Liver (tissue), 7 donors: ENCODE measurements at regions not wholly inside any gene's neighbourhood (a gene's known extent, or its start where the extent isn't known, plus 50 kb on each side); places are given as distances from the start of the nearest gene placed in this dataset.

ENCODE experiments used
- DNase-seq: peaks from one replicate; pipeline ENCODE4 v3.0.0-alpha.2; 2017; ENCODE audit warnings: low spot score
- H3K27ac ChIP-seq, 2 donors: one replicate each; pipeline ENCODE4 v1.7.0; 2013; ENCODE audit warnings: inconsistent platforms in 2 of 2, low read length in 2 of 2, control low read depth in 1 of 2, low read depth in 1 of 2, mild to moderate bottlenecking in 1 of 2
- H3K27me3 ChIP-seq, 4 donors: one replicate each; pipeline versions ENCODE4 v1.6.1 to v1.7.0; 2013; ENCODE audit warnings: low read length in 3 of 4, inconsistent platforms in 1 of 4, mild to moderate bottlenecking in 1 of 4, moderate library complexity in 1 of 4; ENCODE audit not compliant: control insufficient read depth in 4 of 4, insufficient read depth in 4 of 4
- H3K36me3 ChIP-seq, 4 donors: one replicate each; pipeline versions ENCODE4 v1.6.1 to v1.7.0; 2013; ENCODE audit warnings: low read length in 3 of 4, mild to moderate bottlenecking in 3 of 4, low read depth in 1 of 4, moderate library complexity in 1 of 4; ENCODE audit not compliant: control insufficient read depth in 4 of 4, insufficient read depth in 3 of 4
- H3K4me1 ChIP-seq, 4 donors: one replicate each; pipeline versions ENCODE4 v1.6.1 to v1.7.0; 2013; ENCODE audit warnings: low read length in 3 of 4, mild to moderate bottlenecking in 3 of 4, moderate library complexity in 1 of 4; ENCODE audit not compliant: control insufficient read depth in 4 of 4, insufficient read depth in 4 of 4
- H3K4me3 ChIP-seq, 3 donors: one replicate each; pipeline versions ENCODE4 v1.6.1 to v1.7.0; 2013; ENCODE audit warnings: low read length in 3 of 3, control low read depth in 1 of 3, low read depth in 1 of 3, mild to moderate bottlenecking in 1 of 3
- H3K9ac ChIP-seq, 2 donors: one replicate each; pipeline ENCODE4 v1.7.0; 2013; ENCODE audit warnings: low read length in 2 of 2, mild to moderate bottlenecking in 2 of 2, moderate library complexity in 2 of 2, control low read depth in 1 of 2, low read depth in 1 of 2
- H3K9me3 ChIP-seq, 4 donors: one replicate each; pipeline versions ENCODE4 v1.6.1 to v1.7.0; 2013; ENCODE audit warnings: low read length in 3 of 4; ENCODE audit not compliant: control insufficient read depth in 4 of 4
- EGR1 ChIP-seq, 2 donors: IDR thresholded peaks; 2 replicates each; pipeline ENCODE4 v1.6.1; 2016 to 2018; ENCODE audit warnings: antibody characterized with exemption in 2 of 2, low read depth in 2 of 2
- FOXA1 ChIP-seq: IDR thresholded peaks from 2 replicates; pipeline ENCODE4 v1.6.1; 2016; ENCODE audit warnings: antibody characterized with exemption
- FOXA2 ChIP-seq: IDR thresholded peaks from 2 replicates; pipeline ENCODE4 v1.6.1; 2016; ENCODE audit warnings: antibody characterized with exemption
- GABPA ChIP-seq, 2 donors: IDR thresholded peaks in 1 of 2; conservative IDR thresholded peaks in 1 of 2; 2 replicates each; pipeline ENCODE4 v1.6.1; 2016; ENCODE audit warnings: antibody characterized with exemption in 2 of 2, mild to moderate bottlenecking in 1 of 2, moderate library complexity in 1 of 2
- HNF4A ChIP-seq, 2 donors: conservative IDR thresholded peaks; 2 replicates each; pipeline ENCODE4 v1.6.1; 2016; ENCODE audit warnings: antibody characterized with exemption in 2 of 2, mild to moderate bottlenecking in 2 of 2
- HNF4G ChIP-seq: IDR thresholded peaks from 2 replicates; pipeline ENCODE4 v1.6.1; 2016; ENCODE audit warnings: antibody characterized with exemption
- JUND ChIP-seq, 2 donors: IDR thresholded peaks; 2 replicates each; pipeline ENCODE4 v1.6.1; 2016; ENCODE audit warnings: antibody characterized with exemption in 2 of 2
- NR2F2 ChIP-seq: IDR thresholded peaks from 2 replicates; pipeline ENCODE4 v1.6.1; 2016; ENCODE audit warnings: antibody characterized with exemption
- RAD21 ChIP-seq, 2 donors: IDR thresholded peaks; 2 replicates each; pipeline ENCODE4 v1.6.1; 2016; ENCODE audit warnings: antibody characterized with exemption in 2 of 2, mild to moderate bottlenecking in 2 of 2
- RXRA ChIP-seq, 2 donors: IDR thresholded peaks; 2 replicates each; pipeline ENCODE4 v1.6.1; 2017 to 2018; ENCODE audit warnings: antibody characterized with exemption in 2 of 2, mild to moderate bottlenecking in 1 of 2
- SP1 ChIP-seq: IDR thresholded peaks from 2 replicates; pipeline ENCODE4 v1.6.1; 2018; ENCODE audit warnings: antibody characterized with exemption, mild to moderate bottlenecking
- TAF1 ChIP-seq: conservative IDR thresholded peaks from 2 replicates; pipeline ENCODE4 v1.6.1; 2016; ENCODE audit warnings: antibody characterized with exemption, mild to moderate bottlenecking
- YY1 ChIP-seq: IDR thresholded peaks from 2 replicates; pipeline ENCODE4 v1.6.1; 2016; ENCODE audit warnings: antibody characterized with exemption, mild to moderate bottlenecking
- TF ChIP-seq, protein P1 (sequence below): IDR thresholded peaks from 2 replicates; pipeline ENCODE4 v1.6.1; 2016; ENCODE audit warnings: antibody characterized with exemption
- TF ChIP-seq, protein P2 (sequence below): fragments of 150-350 bp; IDR thresholded peaks from 2 replicates; pipeline ENCODE4 v1.5.1; 2017; ENCODE audit warnings: improper control_type of control experiment, low read depth, low read length; ENCODE audit not compliant: missing input control
- TF ChIP-seq, protein P3 (sequence below): IDR thresholded peaks from 2 replicates; pipeline ENCODE4 v1.6.1; 2016; ENCODE audit warnings: antibody characterized with exemption, mild to moderate bottlenecking
- TF ChIP-seq, protein P4 (sequence below): IDR thresholded peaks from 2 replicates; pipeline ENCODE4 v1.6.1; 2016; ENCODE audit warnings: antibody characterized with exemption
- TF ChIP-seq, protein P5 (sequence below): IDR thresholded peaks from 2 replicates; pipeline ENCODE4 v1.6.1; 2016; ENCODE audit warnings: antibody characterized with exemption
- donor health status: healthy.
- donor health status: healthy.
- donor health status: healthy.
- donor health status: healthy.

DNA sequence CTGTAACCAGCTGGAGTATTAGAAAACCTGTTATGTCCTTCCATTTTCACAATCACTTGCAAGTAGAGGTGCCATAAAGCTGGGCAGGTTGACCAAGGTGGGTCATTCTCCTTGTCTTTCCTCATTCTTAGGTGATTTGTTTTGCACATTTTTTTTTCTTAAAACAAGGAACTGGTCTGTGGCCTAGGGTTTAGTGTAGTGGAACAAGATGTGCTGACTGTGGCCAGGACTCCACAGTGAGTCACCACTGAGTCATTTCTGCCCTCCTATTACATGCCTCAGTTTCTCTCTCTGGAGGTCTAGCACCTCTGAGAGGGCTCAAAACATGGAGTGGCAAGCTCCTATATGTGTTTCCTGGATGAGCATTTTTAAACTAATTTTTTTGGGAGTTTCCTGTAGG, 355.9 kb downstream of the GPM6A start:
- H3K4me3 ChIP-seq = no peak overlapping the region
- no peak for TF ChIP-seq HNF4G
- no peak for TF ChIP-seq EGR1 (IDR thresholded peaks at IDR 0.05; ENCODE audit: low read depth in 2 of 2)
- TF ChIP-seq NR2F2 = no peak
- TF ChIP-seq, protein P1, sequence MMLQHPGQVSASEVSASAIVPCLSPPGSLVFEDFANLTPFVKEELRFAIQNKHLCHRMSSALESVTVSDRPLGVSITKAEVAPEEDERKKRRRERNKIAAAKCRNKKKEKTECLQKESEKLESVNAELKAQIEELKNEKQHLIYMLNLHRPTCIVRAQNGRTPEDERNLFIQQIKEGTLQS = no peak
- no peak for TF ChIP-seq FOXA1
- TF ChIP-seq, protein P2, sequence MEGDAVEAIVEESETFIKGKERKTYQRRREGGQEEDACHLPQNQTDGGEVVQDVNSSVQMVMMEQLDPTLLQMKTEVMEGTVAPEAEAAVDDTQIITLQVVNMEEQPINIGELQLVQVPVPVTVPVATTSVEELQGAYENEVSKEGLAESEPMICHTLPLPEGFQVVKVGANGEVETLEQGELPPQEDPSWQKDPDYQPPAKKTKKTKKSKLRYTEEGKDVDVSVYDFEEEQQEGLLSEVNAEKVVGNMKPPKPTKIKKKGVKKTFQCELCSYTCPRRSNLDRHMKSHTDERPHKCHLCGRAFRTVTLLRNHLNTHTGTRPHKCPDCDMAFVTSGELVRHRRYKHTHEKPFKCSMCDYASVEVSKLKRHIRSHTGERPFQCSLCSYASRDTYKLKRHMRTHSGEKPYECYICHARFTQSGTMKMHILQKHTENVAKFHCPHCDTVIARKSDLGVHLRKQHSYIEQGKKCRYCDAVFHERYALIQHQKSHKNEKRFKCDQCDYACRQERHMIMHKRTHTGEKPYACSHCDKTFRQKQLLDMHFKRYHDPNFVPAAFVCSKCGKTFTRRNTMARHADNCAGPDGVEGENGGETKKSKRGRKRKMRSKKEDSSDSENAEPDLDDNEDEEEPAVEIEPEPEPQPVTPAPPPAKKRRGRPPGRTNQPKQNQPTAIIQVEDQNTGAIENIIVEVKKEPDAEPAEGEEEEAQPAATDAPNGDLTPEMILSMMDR = no peak
- no peak for TF ChIP-seq JUND (IDR thresholded peaks at IDR 0.05)
- no peak for TF ChIP-seq FOXA2
- no peak for TF ChIP-seq YY1
- TF ChIP-seq HNF4A (conservative IDR thresholded peaks at IDR 0.05) = no peak
- no peak for TF ChIP-seq RXRA (IDR thresholded peaks at IDR 0.05)
- TF ChIP-seq, protein P3, sequence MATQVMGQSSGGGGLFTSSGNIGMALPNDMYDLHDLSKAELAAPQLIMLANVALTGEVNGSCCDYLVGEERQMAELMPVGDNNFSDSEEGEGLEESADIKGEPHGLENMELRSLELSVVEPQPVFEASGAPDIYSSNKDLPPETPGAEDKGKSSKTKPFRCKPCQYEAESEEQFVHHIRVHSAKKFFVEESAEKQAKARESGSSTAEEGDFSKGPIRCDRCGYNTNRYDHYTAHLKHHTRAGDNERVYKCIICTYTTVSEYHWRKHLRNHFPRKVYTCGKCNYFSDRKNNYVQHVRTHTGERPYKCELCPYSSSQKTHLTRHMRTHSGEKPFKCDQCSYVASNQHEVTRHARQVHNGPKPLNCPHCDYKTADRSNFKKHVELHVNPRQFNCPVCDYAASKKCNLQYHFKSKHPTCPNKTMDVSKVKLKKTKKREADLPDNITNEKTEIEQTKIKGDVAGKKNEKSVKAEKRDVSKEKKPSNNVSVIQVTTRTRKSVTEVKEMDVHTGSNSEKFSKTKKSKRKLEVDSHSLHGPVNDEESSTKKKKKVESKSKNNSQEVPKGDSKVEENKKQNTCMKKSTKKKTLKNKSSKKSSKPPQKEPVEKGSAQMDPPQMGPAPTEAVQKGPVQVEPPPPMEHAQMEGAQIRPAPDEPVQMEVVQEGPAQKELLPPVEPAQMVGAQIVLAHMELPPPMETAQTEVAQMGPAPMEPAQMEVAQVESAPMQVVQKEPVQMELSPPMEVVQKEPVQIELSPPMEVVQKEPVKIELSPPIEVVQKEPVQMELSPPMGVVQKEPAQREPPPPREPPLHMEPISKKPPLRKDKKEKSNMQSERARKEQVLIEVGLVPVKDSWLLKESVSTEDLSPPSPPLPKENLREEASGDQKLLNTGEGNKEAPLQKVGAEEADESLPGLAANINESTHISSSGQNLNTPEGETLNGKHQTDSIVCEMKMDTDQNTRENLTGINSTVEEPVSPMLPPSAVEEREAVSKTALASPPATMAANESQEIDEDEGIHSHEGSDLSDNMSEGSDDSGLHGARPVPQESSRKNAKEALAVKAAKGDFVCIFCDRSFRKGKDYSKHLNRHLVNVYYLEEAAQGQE = no peak
- TF ChIP-seq, protein P4, sequence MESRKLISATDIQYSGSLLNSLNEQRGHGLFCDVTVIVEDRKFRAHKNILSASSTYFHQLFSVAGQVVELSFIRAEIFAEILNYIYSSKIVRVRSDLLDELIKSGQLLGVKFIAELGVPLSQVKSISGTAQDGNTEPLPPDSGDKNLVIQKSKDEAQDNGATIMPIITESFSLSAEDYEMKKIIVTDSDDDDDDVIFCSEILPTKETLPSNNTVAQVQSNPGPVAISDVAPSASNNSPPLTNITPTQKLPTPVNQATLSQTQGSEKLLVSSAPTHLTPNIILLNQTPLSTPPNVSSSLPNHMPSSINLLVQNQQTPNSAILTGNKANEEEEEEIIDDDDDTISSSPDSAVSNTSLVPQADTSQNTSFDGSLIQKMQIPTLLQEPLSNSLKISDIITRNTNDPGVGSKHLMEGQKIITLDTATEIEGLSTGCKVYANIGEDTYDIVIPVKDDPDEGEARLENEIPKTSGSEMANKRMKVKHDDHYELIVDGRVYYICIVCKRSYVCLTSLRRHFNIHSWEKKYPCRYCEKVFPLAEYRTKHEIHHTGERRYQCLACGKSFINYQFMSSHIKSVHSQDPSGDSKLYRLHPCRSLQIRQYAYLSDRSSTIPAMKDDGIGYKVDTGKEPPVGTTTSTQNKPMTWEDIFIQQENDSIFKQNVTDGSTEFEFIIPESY = no peak
- no peak for TF ChIP-seq RAD21 (IDR thresholded peaks at IDR 0.05)
- TF ChIP-seq, protein P5, sequence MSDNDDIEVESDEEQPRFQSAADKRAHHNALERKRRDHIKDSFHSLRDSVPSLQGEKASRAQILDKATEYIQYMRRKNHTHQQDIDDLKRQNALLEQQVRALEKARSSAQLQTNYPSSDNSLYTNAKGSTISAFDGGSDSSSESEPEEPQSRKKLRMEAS = no peak
- no peak for TF ChIP-seq SP1
- no peak for TF ChIP-seq TAF1
- no peak for TF ChIP-seq GABPA (IDR thresholded peaks at IDR 0.05 in 1 of 2, conservative IDR thresholded peaks at IDR 0.05 in 1 of 2)
- no peak for DNase-seq
- no peak overlapping the region for H3K9ac ChIP-seq
- H3K36me3 ChIP-seq = no peaks in the 10 kb centered on the region
- H3K27ac ChIP-seq = no peak overlapping the region
- H3K4me1 ChIP-seq = no peaks in the 10 kb centered on the region
- H3K27me3 ChIP-seq = no peaks in the 10 kb centered on the region
- peaks cover 0 to 2% (median 0%) of the 10 kb centered on the region in 4 donors for H3K9me3 ChIP-seq
